ENCODE measurements at regions not wholly inside any gene's neighbourhood (a gene's known extent, or its start where the extent isn't known, plus 50 kb on each side); places are given as distances from the start of the nearest gene placed in this dataset.
"Not testable (repeated sequence)": the region's sequence is repeated elsewhere in the genome, so short reads cannot be mapped to it uniquely, and the experiment has no call there.

- DNase-seq: no peak
These were observed 74.9 kb upstream of the SETMAR start for GRCh38 chr3:4228295-4228694.

GRCh38 chr3:4231041-4231440, 72.1 kb upstream of the SETMAR start:
- DNase-seq: no peak

DNA sequence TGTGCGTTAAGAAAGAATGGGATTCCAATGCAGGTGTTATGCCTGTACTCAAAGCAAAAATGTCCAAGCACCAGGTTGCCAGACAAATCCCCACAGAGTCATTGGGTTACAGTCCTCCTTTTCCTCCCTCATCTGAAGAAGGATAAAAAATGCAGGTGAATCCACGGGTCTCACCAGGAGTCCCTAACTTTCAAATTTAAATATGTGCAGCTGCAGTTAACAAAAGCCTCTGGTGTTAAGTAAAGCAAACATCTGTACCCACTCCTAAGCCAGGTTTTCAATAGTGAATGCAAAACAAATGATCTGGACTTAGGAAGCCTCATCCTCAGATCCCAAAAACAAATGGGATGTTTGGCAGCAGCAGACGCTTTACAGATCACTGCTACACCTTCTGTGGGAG, 70.4 kb upstream of the SETMAR start:
- DNase-seq: no peak

DNA sequence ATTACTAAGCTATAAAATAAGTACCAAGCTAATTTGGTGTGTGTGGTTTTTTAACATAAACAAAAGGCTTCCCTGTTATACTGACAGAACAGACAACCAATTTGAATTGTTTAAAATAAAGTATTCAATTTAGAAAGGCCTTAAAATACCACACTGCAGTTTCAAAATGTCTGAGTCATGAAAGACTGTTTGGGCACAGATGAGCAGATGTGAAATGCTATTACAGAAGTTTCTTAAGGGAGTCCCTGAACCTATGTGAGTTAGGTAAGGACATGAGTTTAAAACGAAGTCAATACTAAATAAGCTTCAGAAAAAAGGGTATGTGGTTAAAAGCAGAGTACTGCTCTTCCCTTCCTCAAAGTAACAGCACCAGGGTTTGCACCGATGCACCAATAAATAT, 69.7 kb upstream of the SETMAR start:
- DNase-seq: no peak

DNA sequence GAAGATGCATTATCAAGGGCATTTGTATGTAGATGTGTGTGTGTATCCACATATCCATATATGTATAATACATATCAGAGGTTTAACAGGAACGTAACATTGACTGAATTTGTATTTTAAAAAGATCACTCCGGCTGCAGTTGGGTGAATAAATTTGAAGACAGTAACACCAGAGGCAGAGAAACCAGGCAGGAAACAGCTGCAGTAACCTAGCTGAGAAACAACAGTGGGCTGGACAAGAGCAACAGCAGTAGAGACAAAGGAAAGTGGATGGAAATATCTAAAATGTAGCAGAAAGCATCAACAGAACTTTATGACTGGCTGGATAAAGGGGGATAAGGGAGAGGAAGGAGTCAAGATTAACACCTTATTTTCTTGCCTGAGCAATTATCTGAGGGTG, 68.3 kb upstream of the SETMAR start:
- no peak for DNase-seq

DNA sequence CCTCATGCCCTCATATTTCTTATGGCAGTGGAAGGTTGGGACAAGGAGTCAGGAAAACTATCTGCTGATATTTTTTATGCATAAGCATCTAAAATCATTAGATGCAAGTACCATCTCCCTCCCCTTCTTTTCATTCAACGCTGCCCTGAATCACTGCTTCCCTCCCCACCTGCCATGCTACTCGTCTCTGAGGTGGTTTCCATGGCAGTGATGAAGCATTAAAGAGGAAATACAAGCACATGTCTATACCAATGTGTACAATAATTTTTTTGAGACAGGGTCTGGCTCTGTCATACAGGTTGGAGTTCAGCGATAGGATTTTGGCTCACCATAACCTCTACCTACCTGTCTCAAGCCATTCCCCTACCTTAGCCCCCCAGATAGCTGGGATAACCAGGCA, 67.5 kb upstream of the SETMAR start:
- no peak for DNase-seq

GRCh38 chr3:4241595-4242170, 61.5 kb upstream of the SETMAR start:
- DNase-seq: no peak

DNA sequence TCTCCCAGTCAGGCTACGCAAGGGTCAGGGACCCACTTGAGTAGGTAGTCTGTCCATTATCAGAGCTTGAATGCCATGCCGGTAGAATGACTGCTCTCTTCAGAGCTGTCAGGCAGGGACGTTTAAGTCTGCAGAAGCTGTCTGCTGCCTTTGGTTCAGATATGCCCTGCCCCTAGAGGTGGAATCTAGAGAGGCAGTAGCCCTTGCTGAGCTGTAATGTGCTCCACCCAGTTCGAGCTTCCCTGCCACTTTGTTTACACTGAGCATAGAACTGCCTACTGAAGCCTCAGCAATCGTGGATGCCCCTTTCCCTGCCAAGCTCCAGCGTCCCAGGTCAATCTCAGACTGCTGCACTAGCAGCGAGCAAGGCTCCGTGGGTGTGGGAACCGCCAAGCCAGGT, 57.5 kb upstream of the SETMAR start:
- DNase-seq: no peak

DNA sequence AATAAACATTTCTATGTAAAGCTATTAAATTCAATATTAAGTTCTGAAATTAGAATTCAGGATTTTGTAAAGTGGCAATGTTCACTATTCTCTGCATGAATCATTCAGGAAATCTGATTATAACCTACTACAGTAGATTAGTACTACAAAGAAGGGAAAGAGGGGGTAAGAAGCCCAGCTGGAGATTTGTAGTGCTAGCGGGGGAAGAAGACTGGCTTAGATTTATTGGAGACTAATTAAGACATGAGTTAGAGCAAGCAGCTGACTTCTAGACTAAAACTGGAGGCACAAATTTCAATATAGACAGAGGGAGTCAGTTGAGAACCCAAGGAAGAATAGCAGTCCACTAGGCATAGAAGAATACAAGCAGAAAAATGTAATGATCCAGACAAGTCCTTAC, 55.8 kb upstream of the SETMAR start:
- DNase-seq: no peak

DNA sequence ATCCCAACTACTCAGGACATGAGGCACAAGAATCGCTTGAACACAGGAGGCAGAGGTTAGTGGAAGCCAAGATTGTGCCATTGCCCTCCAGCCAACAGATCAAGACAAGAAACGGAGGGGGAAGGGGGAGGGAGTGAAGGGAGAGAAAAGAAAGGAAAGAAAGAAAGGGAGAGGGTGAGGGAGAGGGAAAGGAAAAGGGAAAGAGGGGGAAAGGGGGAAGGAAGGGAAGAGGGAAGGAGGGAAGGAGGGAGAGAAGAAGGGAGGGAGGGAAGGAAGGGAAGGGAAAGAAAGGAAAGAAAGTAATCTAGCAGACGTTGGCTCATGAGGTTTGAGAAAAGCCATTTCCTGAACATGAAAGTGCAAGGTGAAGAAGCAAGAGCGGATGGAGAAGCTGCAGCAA, 53.1 kb upstream of the SETMAR start:
- no peak for DNase-seq

DNA sequence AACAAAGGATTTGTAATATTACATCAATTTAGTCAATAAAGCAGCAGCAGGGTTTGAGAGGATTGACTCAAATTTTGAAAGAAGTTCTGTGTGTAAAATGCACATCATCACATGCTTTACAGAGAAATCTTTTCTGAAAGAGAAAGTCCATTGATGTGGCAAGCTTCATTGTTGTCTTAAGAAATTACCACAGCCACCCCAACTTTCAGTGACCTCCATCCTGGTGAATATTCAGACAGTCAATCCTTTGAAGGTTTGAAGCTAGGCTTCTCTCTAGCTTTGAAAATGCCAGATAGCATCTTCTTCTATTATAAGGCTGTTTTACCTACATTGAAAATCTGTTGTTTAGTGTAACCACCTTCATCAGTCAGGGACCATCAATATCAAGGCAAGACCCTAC, 51.8 kb upstream of the SETMAR start:
- no peak for DNase-seq

- DNase-seq: not testable (repeated sequence)
These were observed 49.9 kb upstream of the SETMAR start for GRCh38 chr3:4253072-4253832.
